IMR-90 (cell line): ENCODE measurements at regions not wholly inside any gene's neighbourhood (a gene's known extent, or its start where the extent isn't known, plus 50 kb on each side); places are given as distances from the start of the nearest gene placed in this dataset.

Source experiments
- ATAC-seq: fragments of 200-7000 bp; cut with Tn5 transposase; 2 replicates; pipeline ENCODE4 v1.9.1; 2020; ENCODE audit warnings: low read depth, mild to moderate bottlenecking, moderate library complexity
- BruUV-seq: library from RNA; stranded (reverse); fragments of 400-500 nt; replicated peaks from 2 replicates; lab custom pipeline; 2021; lab: Mats Ljungman, UMichigan
- CTCF ChIA-PET: fragments of 300-600 bp; formaldehyde crosslinking; extraction: SDS; loops from one replicate; lab custom pipeline; 2021; ENCODE audit warnings: antibody characterized with exemption; lab: Yijun Ruan, JAX
- POLR2A ChIA-PET: fragments of 300-600 bp; sonication (Branson Sonifier 250); formaldehyde crosslinking; loops from one replicate; lab custom pipeline; 2022; ENCODE audit warnings: antibody characterized with exemption; ENCODE audit not compliant: unreplicated experiment; lab: Charles Lee
- DNase-seq: peaks from one replicate; pipeline ENCODE4 v3.0.0; 2013
- H2AFZ ChIP-seq: replicated peaks from 2 replicates; pipeline ENCODE3; 2013; ENCODE audit warnings: low read length, mild to moderate bottlenecking; ENCODE audit not compliant: poor library complexity
- H2AK5ac ChIP-seq: 2 replicates; pipeline ENCODE4 v1.6.1; 2013; ENCODE audit warnings: low read depth, low read length, inconsistent platforms
- H2AK9ac ChIP-seq: replicated peaks from 2 replicates; pipeline ENCODE3; 2013; ENCODE audit warnings: mild to moderate bottlenecking, low read depth, low read length, moderate library complexity; ENCODE audit not compliant: poor library complexity
- H2BK120ac ChIP-seq: 2 replicates; pipeline ENCODE4 v1.6.1; 2013; ENCODE audit warnings: low read depth, low read length, inconsistent platforms
- H2BK15ac ChIP-seq: 3 replicates; pipeline ENCODE4 v1.6.1; 2013; ENCODE audit warnings: low read depth, low read length, inconsistent platforms
- H2BK20ac ChIP-seq: 2 replicates; pipeline ENCODE4 v1.6.1; 2013; ENCODE audit warnings: low read depth, mild to moderate bottlenecking, inconsistent platforms, low read length, moderate library complexity
- H2BK5ac ChIP-seq: 2 replicates; pipeline ENCODE4 v1.6.1; 2013; ENCODE audit warnings: mild to moderate bottlenecking, low read depth, low read length, inconsistent platforms; ENCODE audit not compliant: poor library complexity, severe bottlenecking
- H3K14ac ChIP-seq: replicated peaks from 2 replicates; pipeline ENCODE4 v1.6.1; 2013; ENCODE audit warnings: low read depth, low read length, inconsistent platforms
- H3K18ac ChIP-seq: 2 replicates; pipeline ENCODE4 v1.6.1; 2013; ENCODE audit warnings: low read depth, low read length, control low read depth
- H3K23ac ChIP-seq: 2 replicates; pipeline ENCODE4 v1.6.1; 2013; ENCODE audit warnings: low read depth, low read length, inconsistent platforms
- H3K27ac ChIP-seq: 2 replicates; pipeline ENCODE4 v1.5.1; 2013; ENCODE audit warnings: mild to moderate bottlenecking, control low read depth, low read length; ENCODE audit not compliant: insufficient read depth
- H3K27me3 ChIP-seq: 2 replicates; pipeline ENCODE4 v1.6.1; 2013; ENCODE audit warnings: low read length; ENCODE audit not compliant: control insufficient read depth, insufficient read depth
- H3K36me3 ChIP-seq: 2 replicates; pipeline ENCODE4 v1.6.1; 2013; ENCODE audit warnings: low read length, mixed read lengths; ENCODE audit not compliant: control insufficient read depth, insufficient read depth
- H3K4ac ChIP-seq: 2 replicates; pipeline ENCODE4 v1.6.1; 2013; ENCODE audit warnings: low read depth, low read length, inconsistent platforms
- H3K4me1 ChIP-seq: 2 replicates; pipeline ENCODE4 v1.6.1; 2013; ENCODE audit warnings: low read length, mixed read lengths; ENCODE audit not compliant: control insufficient read depth, insufficient read depth
- H3K4me2 ChIP-seq: 2 replicates; pipeline ENCODE4 v1.6.1; 2013; ENCODE audit warnings: low read depth, mild to moderate bottlenecking, control low read depth, low read length, moderate library complexity
- H3K4me3 ChIP-seq: 2 replicates; pipeline ENCODE4 v1.5.1; 2013; ENCODE audit warnings: low read depth, mild to moderate bottlenecking, control low read depth, low read length, moderate library complexity; ENCODE audit not compliant: insufficient read depth
- H3K56ac ChIP-seq: 2 replicates; pipeline ENCODE4 v1.6.1; 2013; ENCODE audit warnings: low read length, inconsistent platforms; ENCODE audit not compliant: insufficient read depth; ENCODE audit errors: extremely low read depth
- H3K79me1 ChIP-seq, 2 experiments: 2 replicates each; pipeline ENCODE4 v1.6.1; 2013; ENCODE audit warnings: low read length in 2 of 2, inconsistent platforms in 1 of 2, low read depth in 1 of 2
- H3K9ac ChIP-seq: 2 replicates; pipeline ENCODE4 v1.6.1; 2013; ENCODE audit warnings: low read depth, low read length, control low read depth
- H3K9me1 ChIP-seq: 2 replicates; pipeline ENCODE4 v1.6.1; 2013; ENCODE audit warnings: low read length, inconsistent platforms; ENCODE audit not compliant: insufficient read depth
- H3K9me3 ChIP-seq: 2 replicates; pipeline ENCODE4 v1.6.1; 2013; ENCODE audit warnings: low read length; ENCODE audit not compliant: control insufficient read depth, insufficient read depth
- H4K20me1 ChIP-seq: 2 replicates; pipeline ENCODE4 v1.6.1; 2013; ENCODE audit warnings: low read length, inconsistent platforms; ENCODE audit not compliant: insufficient read depth
- H4K5ac ChIP-seq: 2 replicates; pipeline ENCODE4 v1.6.1; 2013; ENCODE audit warnings: mild to moderate bottlenecking, low read depth, low read length, control low read depth
- H4K8ac ChIP-seq, 2 experiments: 2 replicates each; pipeline ENCODE4 v1.6.1; 2013; ENCODE audit warnings: low read depth in 2 of 2, low read length in 2 of 2, control low read depth in 1 of 2, inconsistent platforms in 1 of 2
- H4K91ac ChIP-seq: 2 replicates; pipeline ENCODE4 v1.6.1; 2013; ENCODE audit warnings: low read depth, low read length, inconsistent platforms; ENCODE audit not compliant: insufficient read depth
- BHLHE40 ChIP-seq: fragments of 150-350 bp; IDR thresholded peaks from 2 replicates; pipeline ENCODE4 v1.6.1; 2016; ENCODE audit warnings: mild to moderate bottlenecking, low read depth, low read length
- CEBPB ChIP-seq: IDR thresholded peaks from 2 replicates; pipeline ENCODE4 v1.6.1; 2012; ENCODE audit warnings: low read depth, low read length, improper control_type of control experiment
- CHD1 ChIP-seq: IDR thresholded peaks from 2 replicates; pipeline ENCODE4 v1.6.1; 2012; ENCODE audit warnings: low read depth, low read length, improper control_type of control experiment
- CTCF ChIP-seq: conservative IDR thresholded peaks from 2 replicates; pipeline ENCODE4 v1.5.1; 2012; ENCODE audit warnings: mild to moderate bottlenecking, low read depth, low read length, improper control_type of control experiment
- FOS ChIP-seq: fragments of 150-350 bp; IDR thresholded peaks from 2 replicates; pipeline ENCODE4 v1.6.1; 2016; ENCODE audit warnings: low read depth, low read length
- MAFK ChIP-seq: IDR thresholded peaks from 2 replicates; pipeline ENCODE4 v1.6.1; 2012; ENCODE audit warnings: low read depth, low read length, improper control_type of control experiment
- MAZ ChIP-seq: IDR thresholded peaks from 2 replicates; pipeline ENCODE4 v1.6.1; 2012; ENCODE audit warnings: low read depth, mild to moderate bottlenecking, low read length, improper control_type of control experiment, moderate library complexity, borderline replicate concordance
- MXI1 ChIP-seq: IDR thresholded peaks from 2 replicates; pipeline ENCODE4 v1.6.1; 2012; ENCODE audit warnings: low read depth, mild to moderate bottlenecking, low read length, moderate library complexity, borderline replicate concordance
- NFE2L2 ChIP-seq: fragments of 150-350 bp; IDR thresholded peaks from 2 replicates; pipeline ENCODE4 v1.6.1; 2016; ENCODE audit warnings: low read depth, mild to moderate bottlenecking, low read length
- POLR2A ChIP-seq: IDR thresholded peaks from 2 replicates; pipeline ENCODE4 v1.6.1; 2012; ENCODE audit warnings: mild to moderate bottlenecking, low read depth, low read length
- RAD21 ChIP-seq: IDR thresholded peaks from 2 replicates; pipeline ENCODE4 v1.6.1; 2012; ENCODE audit warnings: low read length, improper control_type of control experiment
- RCOR1 ChIP-seq: IDR thresholded peaks from 2 replicates; pipeline ENCODE4 v1.6.1; 2012; ENCODE audit warnings: mild to moderate bottlenecking, low read length, improper control_type of control experiment; ENCODE audit not compliant: insufficient replicate concordance
- RFX5 ChIP-seq: IDR thresholded peaks from 2 replicates; pipeline ENCODE4 v1.8.0; 2012; ENCODE audit warnings: low read depth, mild to moderate bottlenecking, low read length, moderate library complexity
- SMC3 ChIP-seq: fragments of 150-350 bp; IDR thresholded peaks from 2 replicates; pipeline ENCODE4 v1.6.1; 2016; ENCODE audit warnings: low read depth, mild to moderate bottlenecking, antibody characterized with exemption, low read length, moderate library complexity
- WGBS, 2 experiments: methylation state at CpG; one replicate each; pipeline versions ENCODE4 v1.1.5 to v1.1.7; 2013; ENCODE audit warnings: missing lambda C conversion rate in 2 of 2; ENCODE audit not compliant: insufficient read length in 1 of 2; ENCODE audit errors: extremely low coverage in 2 of 2; 5-methylcytosine and 5-hydroxymethylcytosine counted together
- dilution Hi-C: fragments of 300-500 bp; cut with HindIII; formaldehyde crosslinking; loops from one replicate; pipeline ENCODE4 v1.14.3; 2018; ENCODE audit warnings: low sequenced_read_pairs; ENCODE audit not compliant: unreplicated experiment
- in situ Hi-C: fragments of 300-500 bp; cut with MboI; formaldehyde crosslinking; loops from 3 replicates; pipeline ENCODE4 v1.14.3; 2019; ENCODE audit warnings: low sequenced_read_pairs, inconsistent platforms, mixed read lengths
- intact Hi-C: fragments of 100-400 bp; cut with micrococcal nuclease; formaldehyde crosslinking; loops from 2 replicates; pipeline ENCODE4 v1.10.0; 2022
- TF ChIP-seq, protein P1 (sequence below): fragments of 150-350 bp; IDR thresholded peaks from 2 replicates; pipeline ENCODE4 v1.6.1; 2017; ENCODE audit warnings: mild to moderate bottlenecking, antibody characterized with exemption, low read length, low read depth
- TF ChIP-seq, protein P2 (sequence below): fragments of 150-350 bp; IDR thresholded peaks from 2 replicates; pipeline ENCODE4 v1.6.1; 2016; ENCODE audit warnings: low read depth, mild to moderate bottlenecking, low read length, moderate library complexity, borderline replicate concordance

GRCh38 chr18:64294967-64295366, 146.1 kb upstream of the LINC00305 start:
- H2AFZ ChIP-seq, result no peak overlapping the region
- DNase-seq, result no peak
- H3K27me3 ChIP-seq, result no peaks in the 10 kb centered on the region
- ChIA-PET CTCF (no interaction called here), POLR2A (no interaction called here)
- no peak overlapping the region for H3K23ac ChIP-seq
- no peak overlapping the region for H2AK5ac ChIP-seq
- H3K36me3 ChIP-seq, result no peaks in the 10 kb centered on the region
- no peak for TF ChIP-seq CHD1
- no peak for TF ChIP-seq MXI1
- TF ChIP-seq, protein P1, sequence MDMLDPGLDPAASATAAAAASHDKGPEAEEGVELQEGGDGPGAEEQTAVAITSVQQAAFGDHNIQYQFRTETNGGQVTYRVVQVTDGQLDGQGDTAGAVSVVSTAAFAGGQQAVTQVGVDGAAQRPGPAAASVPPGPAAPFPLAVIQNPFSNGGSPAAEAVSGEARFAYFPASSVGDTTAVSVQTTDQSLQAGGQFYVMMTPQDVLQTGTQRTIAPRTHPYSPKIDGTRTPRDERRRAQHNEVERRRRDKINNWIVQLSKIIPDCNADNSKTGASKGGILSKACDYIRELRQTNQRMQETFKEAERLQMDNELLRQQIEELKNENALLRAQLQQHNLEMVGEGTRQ, result no peak
- no peak for TF ChIP-seq SMC3
- no peak for TF ChIP-seq RFX5
- no peak for TF ChIP-seq BHLHE40
- no peak for TF ChIP-seq CTCF
- TF ChIP-seq RAD21, result no peak
- TF ChIP-seq NFE2L2, result no peak
- TF ChIP-seq, protein P2, sequence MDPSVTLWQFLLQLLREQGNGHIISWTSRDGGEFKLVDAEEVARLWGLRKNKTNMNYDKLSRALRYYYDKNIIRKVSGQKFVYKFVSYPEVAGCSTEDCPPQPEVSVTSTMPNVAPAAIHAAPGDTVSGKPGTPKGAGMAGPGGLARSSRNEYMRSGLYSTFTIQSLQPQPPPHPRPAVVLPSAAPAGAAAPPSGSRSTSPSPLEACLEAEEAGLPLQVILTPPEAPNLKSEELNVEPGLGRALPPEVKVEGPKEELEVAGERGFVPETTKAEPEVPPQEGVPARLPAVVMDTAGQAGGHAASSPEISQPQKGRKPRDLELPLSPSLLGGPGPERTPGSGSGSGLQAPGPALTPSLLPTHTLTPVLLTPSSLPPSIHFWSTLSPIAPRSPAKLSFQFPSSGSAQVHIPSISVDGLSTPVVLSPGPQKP, result no peak
- TF ChIP-seq RCOR1, result no peak
- TF ChIP-seq MAZ, result no peak
- TF ChIP-seq FOS, result no peak
- TF ChIP-seq MAFK, result no peak
- TF ChIP-seq POLR2A, result no peak
- no peak for TF ChIP-seq CEBPB
- H2BK20ac ChIP-seq, result no peak overlapping the region
- no peaks in the 10 kb centered on the region for H4K20me1 ChIP-seq
- H3K18ac ChIP-seq, result no peak overlapping the region
- dilution Hi-C loops, result no loop called here
- H3K9me1 ChIP-seq, result no peaks in the 10 kb centered on the region
- H3K79me1 ChIP-seq, result no peaks in the 10 kb centered on the region
- H3K27ac ChIP-seq, result no peak overlapping the region
- H3K9ac ChIP-seq, result no peak overlapping the region
- BruUV-seq, result no TSS peak
- H4K91ac ChIP-seq, result no peak overlapping the region
- no peak overlapping the region for H4K8ac ChIP-seq
- H4K5ac ChIP-seq, result no peak overlapping the region
- no peak overlapping the region for H2AK9ac ChIP-seq
- no peak overlapping the region for H3K14ac ChIP-seq
- no peak overlapping the region for H2BK5ac ChIP-seq
- intact Hi-C loops, result no loop called here
- 0 out of 2 replicates have a peak, but pooled peaks cover 2% of the 10 kb centered on the region for H3K9me3 ChIP-seq
- H3K4me2 ChIP-seq, result no peak overlapping the region
- no peaks in the 10 kb centered on the region for H3K4me1 ChIP-seq
- no CpG with 5 or more reads among the region's 4 CpGs for WGBS, 2 experiments
- in situ Hi-C loops, result no loop called here
- no peak overlapping the region for H2BK120ac ChIP-seq
- ATAC-seq, result no peak
- no peak overlapping the region for H3K56ac ChIP-seq
- H2BK15ac ChIP-seq, result no peak overlapping the region
- no peak overlapping the region for H3K4me3 ChIP-seq
- H3K4ac ChIP-seq, result no peak overlapping the region
